Thoracic aorta (tissue), 2 donors: ENCODE measurements at regions not wholly inside any gene's neighbourhood (a gene's known extent, or its start where the extent isn't known, plus 50 kb on each side); places are given as distances from the start of the nearest gene placed in this dataset.

ENCODE experiments used
- ATAC-seq: fragments of 150-250 bp; one replicate; pipeline ENCODE4 v1.8.0; 2017; ENCODE audit warnings: low read depth; ENCODE audit not compliant: insufficient number of reproducible peaks, low FRiP score
- DNase-seq: peaks from one replicate; pipeline ENCODE4 v3.0.0-alpha.2; 2020; ENCODE audit warnings: low spot score
- H3K27ac ChIP-seq, 2 donors: fragments of 200-600 bp; sonication (generic); 1 replicate in 1 of 2; 2 replicates in 1 of 2; pipeline ENCODE4 v1.5.1; 2016; ENCODE audit warnings: mild to moderate bottlenecking in 2 of 2, moderate library complexity in 2 of 2
- H3K27me3 ChIP-seq: fragments of 200-600 bp; sonication (generic); replicated peaks from 2 replicates; pipeline ENCODE4 v1.6.0; 2016; ENCODE audit warnings: mild to moderate bottlenecking; ENCODE audit not compliant: insufficient read depth
- H3K36me3 ChIP-seq: fragments of 200-600 bp; sonication (generic); one replicate; pipeline ENCODE4 v1.5.1; 2016
- H3K4me1 ChIP-seq, 2 donors: fragments of 200-600 bp; sonication (generic); 1 replicate in 1 of 2; 2 replicates in 1 of 2; pipeline versions ENCODE4 v1.5.1 to v1.6.0; 2016; ENCODE audit warnings: low read depth in 2 of 2, mild to moderate bottlenecking in 1 of 2; ENCODE audit not compliant: control insufficient read depth in 1 of 2
- H3K4me3 ChIP-seq: fragments of 200-600 bp; sonication (generic); 2 replicates; pipeline ENCODE4 v1.5.1; 2016; ENCODE audit warnings: mild to moderate bottlenecking
- H3K9me3 ChIP-seq: fragments of 200-600 bp; sonication (generic); 2 replicates; pipeline ENCODE4 v1.5.1; 2016
- TF ChIP-seq, protein P1 (sequence below): fragments of 200-600 bp; sonication (generic); IDR thresholded peaks from one replicate; pipeline ENCODE4 v1.5.1; 2019; ENCODE audit warnings: antibody characterized with exemption

DNA sequence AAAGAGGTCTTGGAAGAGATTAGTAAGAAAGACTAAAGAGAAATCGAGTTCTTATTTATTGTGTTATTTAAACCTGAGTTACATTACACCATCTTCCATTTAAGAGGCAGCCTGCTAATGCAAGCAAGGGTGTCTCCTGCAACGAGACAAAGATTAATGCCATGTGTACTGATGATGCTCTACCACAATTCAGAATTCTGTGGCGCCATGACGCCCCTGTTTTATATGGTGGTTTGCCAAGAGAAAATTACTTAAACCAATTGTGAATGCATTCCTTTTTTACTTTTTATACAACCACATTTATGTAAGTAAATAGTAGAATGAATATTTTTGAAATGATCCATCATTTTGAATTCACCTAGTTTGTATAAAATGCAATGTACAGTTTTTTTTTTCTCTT lies 356.1 kb upstream of the ZEB2 start:
- H3K9me3 ChIP-seq: no peaks in the 10 kb centered on the region
- H3K27me3 ChIP-seq: no peaks in the 10 kb centered on the region
- no peaks in the 10 kb centered on the region for H3K36me3 ChIP-seq
- H3K4me3 ChIP-seq: no peak overlapping the region
- DNase-seq (no peak), ATAC-seq (no peak)
- peaks cover 2 to 13% of the 10 kb centered on the region in 2 donors for H3K4me1 ChIP-seq
- TF ChIP-seq, protein P1, sequence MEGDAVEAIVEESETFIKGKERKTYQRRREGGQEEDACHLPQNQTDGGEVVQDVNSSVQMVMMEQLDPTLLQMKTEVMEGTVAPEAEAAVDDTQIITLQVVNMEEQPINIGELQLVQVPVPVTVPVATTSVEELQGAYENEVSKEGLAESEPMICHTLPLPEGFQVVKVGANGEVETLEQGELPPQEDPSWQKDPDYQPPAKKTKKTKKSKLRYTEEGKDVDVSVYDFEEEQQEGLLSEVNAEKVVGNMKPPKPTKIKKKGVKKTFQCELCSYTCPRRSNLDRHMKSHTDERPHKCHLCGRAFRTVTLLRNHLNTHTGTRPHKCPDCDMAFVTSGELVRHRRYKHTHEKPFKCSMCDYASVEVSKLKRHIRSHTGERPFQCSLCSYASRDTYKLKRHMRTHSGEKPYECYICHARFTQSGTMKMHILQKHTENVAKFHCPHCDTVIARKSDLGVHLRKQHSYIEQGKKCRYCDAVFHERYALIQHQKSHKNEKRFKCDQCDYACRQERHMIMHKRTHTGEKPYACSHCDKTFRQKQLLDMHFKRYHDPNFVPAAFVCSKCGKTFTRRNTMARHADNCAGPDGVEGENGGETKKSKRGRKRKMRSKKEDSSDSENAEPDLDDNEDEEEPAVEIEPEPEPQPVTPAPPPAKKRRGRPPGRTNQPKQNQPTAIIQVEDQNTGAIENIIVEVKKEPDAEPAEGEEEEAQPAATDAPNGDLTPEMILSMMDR: no peak
- H3K27ac ChIP-seq: no peak overlapping the region

DNA sequence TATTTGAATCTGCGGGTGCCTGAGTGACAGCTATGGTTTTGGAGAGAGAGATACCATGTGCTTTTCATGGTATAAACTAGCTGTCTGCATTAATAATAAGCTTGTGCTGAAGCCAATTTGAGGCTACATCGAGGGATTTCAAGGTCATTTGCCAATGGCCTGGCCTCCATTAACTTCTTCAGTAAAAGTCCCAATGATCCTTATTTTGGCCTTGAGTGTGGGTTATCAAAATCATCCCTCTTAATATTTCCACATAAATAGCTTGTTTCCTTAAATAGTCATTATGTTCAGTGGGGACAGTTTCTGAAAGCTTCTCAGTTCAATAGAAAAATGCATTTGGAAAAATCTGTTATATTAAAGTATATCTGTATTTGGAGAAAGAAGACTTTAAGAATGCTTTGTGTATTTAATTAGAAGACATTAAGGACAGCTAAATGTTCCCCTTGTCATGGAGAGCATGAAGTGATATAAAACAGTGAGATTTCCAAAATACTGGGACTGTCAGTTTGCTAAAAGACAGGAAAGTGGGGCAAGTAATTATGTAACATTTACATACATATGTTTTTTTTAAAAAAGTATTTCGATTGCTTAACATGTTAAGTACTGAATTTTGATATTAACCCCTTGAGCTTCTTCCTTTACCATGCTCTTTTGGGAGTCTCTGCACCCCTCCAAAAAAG lies 355.5 kb upstream of the ZEB2 start:
- Histone ChIP-seq H3K36me3 (no peaks in the 10 kb centered on the region), H3K27ac (no peak overlapping the region), H3K27me3 (no peaks in the 10 kb centered on the region), H3K9me3 (no peaks in the 10 kb centered on the region), H3K4me1 (peaks cover 2 to 13% of the 10 kb centered on the region in 2 donors), H3K4me3 (no peak overlapping the region)
- DNase-seq (no peak), ATAC-seq (no peak)
- TF ChIP-seq, protein P1: no peak

DNA sequence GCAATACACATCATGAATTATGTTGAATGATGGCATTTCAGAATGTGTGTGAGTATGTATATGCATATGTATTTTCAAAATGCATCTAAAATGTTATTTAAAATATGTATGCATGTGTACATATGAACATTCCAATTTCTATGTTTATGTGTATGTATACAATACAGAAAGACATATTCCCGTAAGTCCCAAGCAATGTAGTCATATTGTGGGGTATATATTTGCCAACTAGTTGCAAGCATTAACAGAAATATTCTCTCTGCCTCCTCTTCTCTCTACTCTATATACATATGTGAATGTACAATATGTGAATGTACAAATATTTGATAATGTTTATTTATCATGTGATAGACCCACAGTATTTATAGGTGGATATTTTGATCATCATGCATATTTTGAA lies 345.8 kb upstream of the ZEB2 start:
- H3K9me3 ChIP-seq: no peaks in the 10 kb centered on the region
- DNase-seq (no peak), ATAC-seq (no peak)
- TF ChIP-seq, protein P1: no peak
- no peaks in the 10 kb centered on the region for H3K4me1 ChIP-seq
- H3K4me3 ChIP-seq: no peak overlapping the region
- no peaks in the 10 kb centered on the region for H3K36me3 ChIP-seq
- H3K27me3 ChIP-seq: no peaks in the 10 kb centered on the region
- H3K27ac ChIP-seq: no peak overlapping the region

DNA sequence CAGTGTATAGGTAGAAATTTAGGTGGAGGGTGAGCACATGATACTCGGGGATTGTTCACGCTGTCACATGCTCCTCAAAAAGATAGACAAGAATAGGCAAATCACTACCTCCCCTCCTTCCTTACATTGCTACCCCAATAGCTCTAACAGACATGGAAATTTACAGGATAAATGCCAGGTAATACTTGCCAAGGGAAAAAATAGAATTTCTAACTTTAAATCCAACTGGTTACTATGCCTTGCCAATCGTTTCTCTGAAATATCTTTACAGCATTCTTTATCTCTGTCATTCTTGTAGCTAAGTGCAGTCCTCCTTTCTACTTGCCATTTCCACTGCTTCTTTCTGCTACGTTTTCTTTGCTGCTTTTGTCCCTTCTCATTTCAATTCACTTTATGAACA lies 339.8 kb upstream of the ZEB2 start:
- DNase-seq: no peak
- Histone ChIP-seq H3K36me3 (no peaks in the 10 kb centered on the region), H3K4me3 (no peak overlapping the region), H3K27me3 (no peaks in the 10 kb centered on the region), H3K9me3 (no peaks in the 10 kb centered on the region), H3K4me1 (no peaks in the 10 kb centered on the region), H3K27ac (no peak overlapping the region)
- ATAC-seq: no peak
- TF ChIP-seq, protein P1: no peak

DNA sequence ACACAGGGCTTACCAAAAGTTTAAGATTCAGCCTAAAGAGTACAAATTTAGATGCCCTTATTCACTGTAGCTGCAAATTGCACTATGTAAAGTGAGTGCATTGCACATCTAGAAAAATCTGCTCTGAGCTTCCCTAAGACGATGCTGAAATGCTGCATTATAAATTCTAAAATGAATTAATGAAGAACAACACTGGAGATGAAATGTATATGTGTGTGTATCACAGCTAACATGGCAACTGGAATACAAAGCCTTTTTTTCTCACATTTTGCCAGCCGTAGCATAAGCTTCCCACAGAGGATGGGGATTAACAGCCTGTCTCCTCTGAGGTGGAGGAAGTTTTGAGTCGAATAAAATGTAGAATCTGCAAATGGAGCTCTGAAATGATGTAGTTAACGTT lies 338.3 kb upstream of the ZEB2 start:
- Histone ChIP-seq H3K4me3 (no peak overlapping the region), H3K27me3 (no peaks in the 10 kb centered on the region), H3K27ac (no peak overlapping the region), H3K9me3 (no peaks in the 10 kb centered on the region), H3K4me1 (no peaks in the 10 kb centered on the region), H3K36me3 (no peaks in the 10 kb centered on the region)
- no peak for DNase-seq
- ATAC-seq: no peak
- TF ChIP-seq, protein P1: no peak
